Pons (tissue), 1 donor: ENCODE measurements at regions not wholly inside any gene's neighbourhood (a gene's known extent, or its start where the extent isn't known, plus 50 kb on each side); places are given as distances from the start of the nearest gene placed in this dataset.

ENCODE experiments used
- DNase-seq: peaks from one replicate; pipeline ENCODE4 v3.0.0-alpha.2; 2016; ENCODE audit warnings: low spot score

GRCh38 chr6:8530785-8531435, 95.6 kb upstream of the SLC35B3 start:
- DNase-seq, result no peak

- no peak for DNase-seq
These were observed 93.9 kb upstream of the SLC35B3 start for GRCh38 chr6:8529250-8529649.

GRCh38 chr6:8527818-8528217, 92.5 kb upstream of the SLC35B3 start:
- no peak for DNase-seq

GRCh38 chr6:8526624-8527023, 91.3 kb upstream of the SLC35B3 start:
- no peak for DNase-seq

GRCh38 chr6:8525370-8525769, 90.0 kb upstream of the SLC35B3 start:
- no peak for DNase-seq

GRCh38 chr6:8513174-8513573, 77.8 kb upstream of the SLC35B3 start:
- DNase-seq, result no peak

GRCh38 chr6:8507286-8507685, 71.9 kb upstream of the SLC35B3 start:
- no peak for DNase-seq

- DNase-seq, result no peak
These were observed 70.8 kb upstream of the SLC35B3 start for GRCh38 chr6:8506126-8506525.

- peak; percentile 28 for DNase-seq
These were observed 64.2 kb upstream of the SLC35B3 start for GRCh38 chr6:8499540-8499939.

- DNase-seq, result no peak
These were observed 59.4 kb upstream of the SLC35B3 start for GRCh38 chr6:8494730-8495129.

- DNase-seq, result no peak
These were observed 57.3 kb upstream of the SLC35B3 start for GRCh38 chr6:8492536-8493133.
